ENCODE measurements at regions not wholly inside any gene's neighbourhood (a gene's known extent, or its start where the extent isn't known, plus 50 kb on each side); places are given as distances from the start of the nearest gene placed in this dataset.

DNA sequence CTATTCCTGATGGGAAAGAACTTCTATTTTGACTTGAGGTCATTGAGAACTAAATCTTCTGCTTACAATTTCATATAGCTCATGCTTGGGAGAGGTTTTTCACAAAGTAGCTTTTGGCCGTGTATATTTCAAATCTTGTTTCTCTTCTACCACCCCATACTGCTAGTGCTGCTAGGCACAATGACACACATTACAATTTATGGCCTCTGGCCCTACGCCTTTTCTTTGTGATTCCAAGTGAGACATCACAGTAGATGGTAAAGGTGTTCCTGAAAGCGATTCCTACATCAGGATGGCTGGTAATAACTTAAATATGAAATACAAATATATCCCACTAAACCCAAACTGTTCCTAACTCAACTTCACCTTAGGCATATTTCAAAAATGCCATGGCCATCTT is 101.1 kb downstream of the ATXN3L start:
- WGBS, result 96% methylated on average over 3 of the region's 3 CpGs
- H3K4me3 ChIP-seq (ENCODE audit: low read depth in 1 of 3, low read length in 3 of 3), result no peak overlapping the region
- no peak for TF ChIP-seq HNF4A (conservative IDR thresholded peaks at IDR 0.05)
- no peak for TF ChIP-seq FOXA1 (IDR thresholded peaks at IDR 0.05)
- TF ChIP-seq TAF1 (conservative IDR thresholded peaks at IDR 0.05), result no peak
- no peak for TF ChIP-seq EGR1 (IDR thresholded peaks at IDR 0.05; ENCODE audit: low read depth in 2 of 2)
- TF ChIP-seq, protein P1, sequence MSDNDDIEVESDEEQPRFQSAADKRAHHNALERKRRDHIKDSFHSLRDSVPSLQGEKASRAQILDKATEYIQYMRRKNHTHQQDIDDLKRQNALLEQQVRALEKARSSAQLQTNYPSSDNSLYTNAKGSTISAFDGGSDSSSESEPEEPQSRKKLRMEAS (IDR thresholded peaks at IDR 0.05), result no peak
- TF ChIP-seq FOXA2 (IDR thresholded peaks at IDR 0.05), result no peak
- no peak for TF ChIP-seq RXRA (IDR thresholded peaks at IDR 0.05)
- TF ChIP-seq YY1 (IDR thresholded peaks at IDR 0.05), result no peak
- TF ChIP-seq, protein P2, sequence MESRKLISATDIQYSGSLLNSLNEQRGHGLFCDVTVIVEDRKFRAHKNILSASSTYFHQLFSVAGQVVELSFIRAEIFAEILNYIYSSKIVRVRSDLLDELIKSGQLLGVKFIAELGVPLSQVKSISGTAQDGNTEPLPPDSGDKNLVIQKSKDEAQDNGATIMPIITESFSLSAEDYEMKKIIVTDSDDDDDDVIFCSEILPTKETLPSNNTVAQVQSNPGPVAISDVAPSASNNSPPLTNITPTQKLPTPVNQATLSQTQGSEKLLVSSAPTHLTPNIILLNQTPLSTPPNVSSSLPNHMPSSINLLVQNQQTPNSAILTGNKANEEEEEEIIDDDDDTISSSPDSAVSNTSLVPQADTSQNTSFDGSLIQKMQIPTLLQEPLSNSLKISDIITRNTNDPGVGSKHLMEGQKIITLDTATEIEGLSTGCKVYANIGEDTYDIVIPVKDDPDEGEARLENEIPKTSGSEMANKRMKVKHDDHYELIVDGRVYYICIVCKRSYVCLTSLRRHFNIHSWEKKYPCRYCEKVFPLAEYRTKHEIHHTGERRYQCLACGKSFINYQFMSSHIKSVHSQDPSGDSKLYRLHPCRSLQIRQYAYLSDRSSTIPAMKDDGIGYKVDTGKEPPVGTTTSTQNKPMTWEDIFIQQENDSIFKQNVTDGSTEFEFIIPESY (IDR thresholded peaks at IDR 0.05), result no peak
- TF ChIP-seq RAD21 (IDR thresholded peaks at IDR 0.05), result no peak
- no peak for TF ChIP-seq HNF4G (IDR thresholded peaks at IDR 0.05)
- no peak for TF ChIP-seq JUND (IDR thresholded peaks at IDR 0.05)
- no peak for TF ChIP-seq SP1 (IDR thresholded peaks at IDR 0.05)
- TF ChIP-seq, protein P3, sequence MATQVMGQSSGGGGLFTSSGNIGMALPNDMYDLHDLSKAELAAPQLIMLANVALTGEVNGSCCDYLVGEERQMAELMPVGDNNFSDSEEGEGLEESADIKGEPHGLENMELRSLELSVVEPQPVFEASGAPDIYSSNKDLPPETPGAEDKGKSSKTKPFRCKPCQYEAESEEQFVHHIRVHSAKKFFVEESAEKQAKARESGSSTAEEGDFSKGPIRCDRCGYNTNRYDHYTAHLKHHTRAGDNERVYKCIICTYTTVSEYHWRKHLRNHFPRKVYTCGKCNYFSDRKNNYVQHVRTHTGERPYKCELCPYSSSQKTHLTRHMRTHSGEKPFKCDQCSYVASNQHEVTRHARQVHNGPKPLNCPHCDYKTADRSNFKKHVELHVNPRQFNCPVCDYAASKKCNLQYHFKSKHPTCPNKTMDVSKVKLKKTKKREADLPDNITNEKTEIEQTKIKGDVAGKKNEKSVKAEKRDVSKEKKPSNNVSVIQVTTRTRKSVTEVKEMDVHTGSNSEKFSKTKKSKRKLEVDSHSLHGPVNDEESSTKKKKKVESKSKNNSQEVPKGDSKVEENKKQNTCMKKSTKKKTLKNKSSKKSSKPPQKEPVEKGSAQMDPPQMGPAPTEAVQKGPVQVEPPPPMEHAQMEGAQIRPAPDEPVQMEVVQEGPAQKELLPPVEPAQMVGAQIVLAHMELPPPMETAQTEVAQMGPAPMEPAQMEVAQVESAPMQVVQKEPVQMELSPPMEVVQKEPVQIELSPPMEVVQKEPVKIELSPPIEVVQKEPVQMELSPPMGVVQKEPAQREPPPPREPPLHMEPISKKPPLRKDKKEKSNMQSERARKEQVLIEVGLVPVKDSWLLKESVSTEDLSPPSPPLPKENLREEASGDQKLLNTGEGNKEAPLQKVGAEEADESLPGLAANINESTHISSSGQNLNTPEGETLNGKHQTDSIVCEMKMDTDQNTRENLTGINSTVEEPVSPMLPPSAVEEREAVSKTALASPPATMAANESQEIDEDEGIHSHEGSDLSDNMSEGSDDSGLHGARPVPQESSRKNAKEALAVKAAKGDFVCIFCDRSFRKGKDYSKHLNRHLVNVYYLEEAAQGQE (IDR thresholded peaks at IDR 0.05), result no peak
- TF ChIP-seq, protein P4, sequence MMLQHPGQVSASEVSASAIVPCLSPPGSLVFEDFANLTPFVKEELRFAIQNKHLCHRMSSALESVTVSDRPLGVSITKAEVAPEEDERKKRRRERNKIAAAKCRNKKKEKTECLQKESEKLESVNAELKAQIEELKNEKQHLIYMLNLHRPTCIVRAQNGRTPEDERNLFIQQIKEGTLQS (IDR thresholded peaks at IDR 0.05), result no peak
- no peak for TF ChIP-seq GABPA (IDR thresholded peaks at IDR 0.05 in 1 of 2, conservative IDR thresholded peaks at IDR 0.05 in 1 of 2)
- no peaks in the 10 kb centered on the region for H3K36me3 ChIP-seq (ENCODE audit: control insufficient read depth in 4 of 4, insufficient read depth in 3 of 4, low read depth in 1 of 4, low read length in 3 of 4)
- no peaks in the 10 kb centered on the region for H3K9me3 ChIP-seq (ENCODE audit: control insufficient read depth in 4 of 4, low read length in 3 of 4)
- no peak overlapping the region for H3K9ac ChIP-seq (ENCODE audit: low read depth in 1 of 2, low read length in 2 of 2)
- peaks cover 0 to 9% (median 4%) of the 10 kb centered on the region in 4 donors for H3K4me1 ChIP-seq (ENCODE audit: control insufficient read depth in 4 of 4, insufficient read depth in 4 of 4, low read length in 3 of 4)
- no peak for DNase-seq (ENCODE audit: low spot score)
- H3K27me3 ChIP-seq (ENCODE audit: control insufficient read depth in 4 of 4, insufficient read depth in 4 of 4, low read length in 3 of 4), result no peaks in the 10 kb centered on the region
- no peak overlapping the region for H3K27ac ChIP-seq (ENCODE audit: low read depth in 1 of 2, low read length in 2 of 2)

DNA sequence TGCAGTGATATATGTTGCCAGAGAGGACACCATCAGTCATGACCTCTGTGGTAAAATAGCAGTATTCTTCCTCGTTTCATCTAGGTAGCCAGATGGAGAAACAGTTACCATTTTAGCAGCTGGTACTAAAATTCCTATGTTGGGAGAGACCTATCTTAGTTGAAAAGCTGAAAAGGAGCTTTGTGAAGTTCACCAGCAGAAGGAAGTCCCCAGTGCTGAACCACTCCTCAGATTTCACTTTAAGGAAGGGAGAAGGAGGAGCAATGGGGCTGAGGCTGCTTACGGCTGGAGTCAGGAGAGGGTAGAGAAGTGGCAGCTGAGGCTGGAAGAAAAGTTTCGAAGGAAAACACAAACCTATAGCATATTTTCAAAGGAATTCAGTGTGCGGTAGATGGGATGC is 103.7 kb downstream of the ATXN3L start:
- Histone ChIP-seq H3K36me3 (ENCODE audit: control insufficient read depth in 4 of 4, insufficient read depth in 3 of 4, low read depth in 1 of 4, low read length in 3 of 4) (no peaks in the 10 kb centered on the region), H3K9me3 (ENCODE audit: control insufficient read depth in 4 of 4, low read length in 3 of 4) (no peaks in the 10 kb centered on the region), H3K4me1 (ENCODE audit: control insufficient read depth in 4 of 4, insufficient read depth in 4 of 4, low read length in 3 of 4) (peaks cover 0 to 6% (median 3%) of the 10 kb centered on the region in 4 donors), H3K9ac (ENCODE audit: low read depth in 1 of 2, low read length in 2 of 2) (no peak overlapping the region), H3K27me3 (ENCODE audit: control insufficient read depth in 4 of 4, insufficient read depth in 4 of 4, low read length in 3 of 4) (no peaks in the 10 kb centered on the region), H3K27ac (ENCODE audit: low read depth in 1 of 2, low read length in 2 of 2) (no peak overlapping the region), H3K4me3 (ENCODE audit: low read depth in 1 of 3, low read length in 3 of 3) (no peak overlapping the region)
- 89% methylated on average over 4 of the region's 4 CpGs for WGBS
- TF ChIP-seq, protein P2 (IDR thresholded peaks at IDR 0.05), result no peak
- no peak for TF ChIP-seq RAD21 (IDR thresholded peaks at IDR 0.05)
- no peak for TF ChIP-seq TAF1 (conservative IDR thresholded peaks at IDR 0.05)
- TF ChIP-seq YY1 (IDR thresholded peaks at IDR 0.05), result no peak
- no peak for TF ChIP-seq SP1 (IDR thresholded peaks at IDR 0.05)
- no peak for DNase-seq (ENCODE audit: low spot score)

Data from liver (tissue), 7 donors.